H54 (cell line): ENCODE measurements at regions not wholly inside any gene's neighbourhood (a gene's known extent, or its start where the extent isn't known, plus 50 kb on each side); places are given as distances from the start of the nearest gene placed in this dataset.
"Not testable (repeated sequence)": the region's sequence is repeated elsewhere in the genome, so short reads cannot be mapped to it uniquely, and the experiment has no call there.

Experiments used
- DNase-seq: peaks from one replicate; pipeline ENCODE4 v3.0.0; 2011; ENCODE audit warnings: low spot score, mixed read lengths; ENCODE audit not compliant: insufficient read length
- FAIRE-seq: peaks from 3 replicates; lab custom pipeline; 2011; peaks lifted over from hg19 to GRCh38; lab: Jason Lieb, UNC
- POLR2A ChIP-seq: IDR thresholded peaks from 2 replicates; pipeline ENCODE4 v1.6.1; 2011; ENCODE audit warnings: low read depth, mild to moderate bottlenecking, low read length

DNA sequence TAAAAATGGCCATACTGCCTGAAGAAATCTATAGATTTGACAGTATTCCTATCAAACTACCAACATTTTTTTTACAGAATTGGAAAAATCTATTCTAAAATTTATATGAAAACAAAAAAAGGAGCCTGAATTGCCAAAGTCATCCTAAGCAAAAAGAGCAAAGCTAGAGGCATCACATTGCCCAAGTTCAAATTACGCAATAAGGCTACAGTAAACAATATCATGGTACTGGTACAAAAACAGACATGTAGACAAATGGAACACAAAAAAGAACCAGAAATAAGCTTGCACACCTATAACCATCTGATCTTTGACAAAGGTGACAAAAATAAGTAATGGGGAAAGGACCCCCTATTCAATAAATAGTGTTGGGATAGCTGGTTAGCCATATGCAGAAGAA is 50.2 kb upstream of the THSD7B start:
- no peak for FAIRE-seq

DNA sequence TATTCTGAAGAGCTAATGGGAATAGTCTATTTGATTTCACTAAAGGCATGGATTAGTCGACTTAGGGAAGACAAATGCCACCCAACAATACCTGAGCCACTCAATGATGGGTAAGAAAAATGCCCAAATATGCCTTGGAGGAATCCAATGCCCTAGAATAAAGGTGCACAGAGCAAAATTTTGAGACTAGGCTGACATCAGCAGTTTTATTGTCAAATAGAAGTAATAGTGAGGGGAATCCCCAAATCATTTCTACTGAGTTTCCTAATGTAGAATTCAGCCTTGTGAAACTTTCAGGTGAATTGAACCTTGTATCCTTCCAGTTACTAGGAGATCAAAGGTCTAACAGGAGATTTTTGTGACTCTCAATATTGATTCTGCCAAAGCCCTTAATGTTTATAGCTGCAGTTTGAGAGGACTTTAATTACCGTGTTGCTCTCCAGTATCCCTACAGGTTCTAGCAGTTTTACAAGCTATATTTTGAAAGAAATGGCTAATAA is 50.8 kb upstream of the THSD7B start:
- TF ChIP-seq POLR2A = no peak
- FAIRE-seq (no peak), DNase-seq (no peak)

More for the DNA sequence above, 50.2 kb upstream of the THSD7B start:
- DNase-seq = no peak
- no peak for TF ChIP-seq POLR2A

DNA sequence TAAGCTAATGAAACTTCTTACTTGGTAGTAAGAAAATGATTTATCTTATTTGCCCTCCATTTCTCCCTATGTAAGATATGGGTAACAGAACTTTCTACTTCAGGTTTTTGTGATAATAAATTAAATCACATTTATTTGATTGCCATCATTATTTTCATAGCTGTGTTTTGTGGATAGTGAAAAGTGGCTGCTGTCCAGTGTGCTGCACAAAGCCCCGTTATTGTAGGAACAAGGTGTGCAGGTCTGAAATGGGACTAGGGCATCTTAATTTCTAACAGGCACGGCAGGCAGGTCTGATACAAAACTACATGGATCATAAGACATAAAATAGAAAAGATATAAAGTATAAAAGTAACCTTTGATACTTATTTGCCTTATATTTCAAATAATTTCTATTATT is 51.6 kb upstream of the THSD7B start:
- no peak for FAIRE-seq
- TF ChIP-seq POLR2A = no peak
- no peak for DNase-seq

DNA sequence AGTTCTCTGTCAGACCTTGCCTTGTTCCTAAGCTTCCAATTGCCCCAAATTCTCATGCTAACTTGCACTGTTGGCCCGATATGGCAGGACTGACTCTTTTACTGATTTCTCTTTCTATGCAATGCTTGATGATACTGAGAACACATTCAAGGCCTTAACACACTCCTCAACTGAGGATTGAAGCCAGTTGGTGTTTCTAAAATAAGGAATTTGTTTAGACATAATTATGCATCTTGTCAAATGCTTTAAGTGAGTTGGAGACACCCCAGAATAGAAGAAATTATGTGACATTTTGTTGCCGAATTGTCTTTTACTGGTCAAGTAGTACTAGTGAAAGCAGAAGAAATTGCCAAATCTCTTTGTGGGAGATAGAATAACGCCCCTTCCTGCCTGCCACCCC is 60.0 kb upstream of the THSD7B start:
- FAIRE-seq (no peak), DNase-seq (no peak)

DNA sequence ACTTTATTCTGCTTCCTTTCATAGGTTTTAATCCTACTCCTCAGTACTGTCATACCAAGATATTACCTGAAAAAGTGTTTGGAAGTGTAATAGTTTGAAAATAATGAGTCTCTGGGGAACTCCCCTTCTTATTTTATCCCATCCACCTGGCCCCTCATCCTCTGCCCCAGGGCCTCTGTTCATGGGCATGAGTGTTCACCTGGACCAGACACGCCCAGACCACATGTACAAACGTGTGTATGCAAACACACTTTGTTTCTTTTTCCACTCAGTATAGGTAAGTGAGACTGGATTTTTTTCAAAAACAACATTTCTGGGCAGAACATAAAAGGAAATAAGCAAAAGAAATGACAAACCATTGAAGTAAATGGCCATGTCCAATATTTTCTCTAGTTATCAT is 62.1 kb upstream of the THSD7B start:
- no peak for FAIRE-seq
- DNase-seq = no peak
- no peak for TF ChIP-seq POLR2A

More for the DNA sequence above, 60.0 kb upstream of the THSD7B start:
- no peak for TF ChIP-seq POLR2A

DNA sequence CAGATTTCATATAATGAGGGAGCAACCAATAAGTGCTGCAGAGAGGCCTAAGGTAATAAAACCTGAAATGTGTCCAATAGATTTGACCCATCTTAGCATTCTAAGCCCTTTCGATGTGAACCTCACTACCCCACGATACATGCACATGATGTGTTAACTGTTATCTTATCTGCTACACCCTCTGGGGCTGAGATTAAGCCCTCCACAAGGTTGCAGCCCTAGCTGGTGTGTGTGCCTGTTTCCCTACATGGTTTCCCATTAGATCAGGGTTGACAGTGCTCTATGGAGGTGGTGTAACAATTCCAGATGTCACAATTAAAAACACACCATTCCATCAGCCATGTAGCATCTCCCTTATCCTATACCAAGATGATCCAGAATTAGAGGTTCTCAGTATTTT is 68.9 kb upstream of the THSD7B start:
- FAIRE-seq (no peak), DNase-seq (no peak)
- no peak for TF ChIP-seq POLR2A

DNA sequence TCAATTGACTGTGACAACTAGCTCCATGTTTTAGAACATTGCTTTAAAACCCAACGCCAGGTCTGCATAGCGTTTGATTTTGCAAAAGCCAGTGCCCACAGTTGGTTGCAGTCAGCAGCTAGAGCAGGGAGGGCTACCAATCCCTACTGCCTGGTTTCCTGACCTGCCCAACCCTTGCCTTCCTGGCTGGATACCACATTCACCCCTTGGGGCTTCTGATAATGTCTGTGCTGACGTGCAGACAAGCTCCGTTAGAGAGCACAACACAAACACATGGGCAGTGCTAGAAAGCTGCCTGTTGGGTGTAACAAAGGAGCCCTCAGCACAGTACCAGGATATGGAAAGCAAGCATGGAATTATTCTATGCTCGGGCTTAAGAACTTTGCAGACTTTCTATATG is 71.4 kb upstream of the THSD7B start:
- DNase-seq = no peak
- no peak for FAIRE-seq
- no peak for TF ChIP-seq POLR2A

DNA sequence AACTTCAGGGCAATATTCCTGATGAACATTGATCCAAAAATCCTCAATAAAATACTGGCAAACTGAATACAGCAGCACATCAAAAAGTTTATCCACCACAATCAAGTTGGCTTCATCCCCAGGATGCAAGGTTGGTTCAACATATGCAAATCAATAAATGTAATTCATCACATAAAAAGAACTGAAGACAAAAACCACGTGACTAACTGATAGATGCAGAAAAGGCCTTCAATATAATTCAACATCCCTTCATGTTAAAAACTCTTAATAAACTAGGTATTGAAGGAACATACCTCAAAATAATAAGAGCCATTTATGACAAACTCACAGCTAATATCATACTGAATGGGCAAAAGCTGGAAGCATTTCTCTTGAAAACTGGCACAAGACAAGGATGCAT is 85.3 kb upstream of the THSD7B start:
- not testable (repeated sequence) for FAIRE-seq, DNase-seq

DNA sequence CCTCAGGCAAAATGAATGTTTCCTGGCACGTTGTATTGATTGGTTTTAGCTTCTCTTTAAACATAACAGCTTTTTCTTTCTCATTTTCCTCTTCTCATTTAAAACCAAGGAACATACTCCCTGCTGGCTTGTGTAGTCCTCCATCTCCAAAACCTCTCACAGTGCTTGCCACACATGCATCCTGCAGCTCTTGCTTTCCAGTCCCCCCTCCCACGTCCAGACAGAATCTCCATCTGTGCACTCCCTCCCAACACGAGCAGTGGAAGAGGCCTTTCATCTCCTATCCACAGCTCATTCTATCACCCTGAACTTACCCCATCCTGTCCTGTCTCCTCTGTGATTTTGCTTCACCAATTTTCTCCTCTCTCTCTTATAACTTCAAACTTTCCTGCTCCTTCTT is 99.6 kb upstream of the THSD7B start:
- DNase-seq = no peak
- TF ChIP-seq POLR2A = no peak
- no peak for FAIRE-seq

DNA sequence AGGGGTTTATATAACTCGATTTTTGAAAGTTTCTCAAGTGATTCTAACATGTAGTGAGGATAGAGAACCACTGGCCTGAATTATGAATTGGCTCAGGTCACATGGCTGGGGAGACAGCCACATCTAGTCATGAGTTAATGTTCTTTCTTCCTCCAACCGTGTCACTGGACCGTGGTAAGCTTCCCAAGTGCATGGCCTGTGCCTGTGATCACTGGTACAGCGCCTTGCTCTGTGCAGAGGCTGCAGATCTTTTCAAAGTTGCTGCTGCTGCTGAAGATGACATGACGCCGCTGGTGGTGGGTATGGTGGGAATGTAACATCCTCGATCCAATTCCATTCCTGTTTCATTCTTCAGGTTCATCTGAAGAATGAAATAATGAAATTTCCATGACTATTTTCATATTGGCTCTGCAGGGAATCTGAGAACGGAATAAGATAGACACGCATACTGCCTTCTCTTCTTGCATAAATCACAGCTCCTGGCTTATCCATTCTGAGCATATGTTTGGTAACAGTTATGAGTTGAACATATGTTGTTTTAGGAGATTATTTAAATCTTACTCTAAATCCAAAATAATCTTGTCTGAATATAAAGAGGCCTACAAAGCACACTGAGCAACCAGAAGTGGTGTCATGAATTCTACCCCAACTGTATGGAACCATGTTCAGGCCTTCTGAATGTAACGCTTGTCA is 100.5 kb upstream of the THSD7B start:
- no peak for TF ChIP-seq POLR2A
- FAIRE-seq (no peak), DNase-seq (no peak)

DNA sequence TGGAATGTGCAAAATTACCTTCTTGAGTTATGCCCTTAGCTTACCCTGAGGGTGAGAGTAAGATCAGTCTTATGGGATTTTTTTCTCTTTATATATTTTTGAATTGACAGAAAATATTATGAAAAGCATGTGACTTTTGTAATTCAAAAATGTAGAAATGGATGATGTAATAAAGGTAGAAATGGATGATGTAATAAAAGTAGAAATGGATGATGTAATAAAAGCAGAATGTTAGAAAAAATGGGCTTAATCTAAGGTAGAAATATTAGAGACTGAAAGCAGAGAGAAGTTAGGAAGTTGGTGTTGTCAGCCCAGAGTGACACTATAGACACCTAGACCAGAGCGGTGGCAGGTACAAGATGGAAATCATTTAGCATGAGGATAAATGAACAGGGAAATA is 107.1 kb upstream of the THSD7B start:
- no peak for DNase-seq
- TF ChIP-seq POLR2A = no peak
- no peak for FAIRE-seq

DNA sequence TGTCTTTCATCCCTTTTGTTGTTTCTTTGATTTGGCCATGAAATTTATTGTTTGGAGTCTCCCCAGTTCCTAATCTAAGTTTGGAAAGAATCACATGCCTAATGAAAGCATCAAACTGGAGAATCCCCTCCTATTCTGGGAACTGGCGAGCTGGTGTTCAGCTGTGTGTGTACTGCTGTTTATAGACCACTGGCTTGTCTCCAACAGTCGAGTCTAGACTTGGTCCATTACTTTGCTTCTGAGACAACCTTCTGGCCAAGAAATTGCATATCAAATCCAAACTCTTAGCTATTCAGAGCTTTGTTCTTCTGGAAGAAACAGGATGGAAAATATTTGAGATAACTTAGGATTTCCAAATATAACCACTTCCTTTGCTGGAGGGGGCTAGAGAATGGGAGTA is 111.5 kb upstream of the THSD7B start:
- no peak for FAIRE-seq

DNA sequence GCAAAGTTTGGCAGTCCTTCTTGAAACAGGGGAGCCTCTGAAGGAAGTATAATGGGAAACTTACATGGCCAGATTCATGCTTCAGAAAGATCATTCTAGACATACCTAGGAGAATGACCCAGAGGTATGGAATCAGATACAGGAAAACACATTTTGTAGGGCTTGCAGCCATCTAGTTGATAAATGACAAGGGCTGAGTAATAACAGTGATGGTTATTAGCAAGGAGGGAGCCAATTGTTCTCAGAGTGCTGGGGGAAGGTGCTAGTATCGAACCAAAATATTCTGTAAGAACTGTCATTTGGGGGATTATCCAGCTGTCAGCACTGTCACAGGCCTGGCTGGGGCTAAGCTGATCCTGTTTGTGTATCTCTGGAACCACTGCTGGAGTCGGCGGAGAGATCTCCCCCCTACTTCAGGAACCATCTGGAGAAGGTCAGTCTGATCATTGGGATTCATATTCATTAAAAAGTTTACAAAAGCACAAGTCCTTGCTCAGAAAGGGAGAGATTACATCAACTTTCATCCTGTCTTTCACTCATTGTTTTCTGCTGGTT is 113.8 kb upstream of the THSD7B start:
- FAIRE-seq = no peak
- TF ChIP-seq POLR2A = no peak
- DNase-seq = no peak

More for the DNA sequence above, 111.5 kb upstream of the THSD7B start:
- no peak for DNase-seq
- no peak for TF ChIP-seq POLR2A

DNA sequence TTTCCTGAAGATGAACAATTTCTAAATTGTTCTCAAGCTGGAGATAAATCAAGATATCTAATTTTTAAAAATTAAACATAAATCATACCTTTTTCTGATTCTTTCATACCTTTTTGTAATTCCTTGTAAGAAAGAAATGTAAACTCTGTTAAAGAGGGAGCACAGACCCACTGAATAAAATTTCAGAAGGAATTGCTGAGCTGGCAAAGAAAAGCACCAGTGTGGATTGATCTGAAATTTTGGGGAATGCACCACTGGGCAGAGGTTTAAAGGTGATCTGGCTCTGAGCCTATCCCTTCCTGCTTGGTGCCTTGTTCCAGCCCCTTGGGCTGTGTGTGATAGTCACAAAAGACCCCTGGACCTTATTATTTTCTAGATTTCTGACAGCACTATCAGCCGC is 118.3 kb upstream of the THSD7B start:
- no peak for DNase-seq
- no peak for FAIRE-seq
- no peak for TF ChIP-seq POLR2A

DNA sequence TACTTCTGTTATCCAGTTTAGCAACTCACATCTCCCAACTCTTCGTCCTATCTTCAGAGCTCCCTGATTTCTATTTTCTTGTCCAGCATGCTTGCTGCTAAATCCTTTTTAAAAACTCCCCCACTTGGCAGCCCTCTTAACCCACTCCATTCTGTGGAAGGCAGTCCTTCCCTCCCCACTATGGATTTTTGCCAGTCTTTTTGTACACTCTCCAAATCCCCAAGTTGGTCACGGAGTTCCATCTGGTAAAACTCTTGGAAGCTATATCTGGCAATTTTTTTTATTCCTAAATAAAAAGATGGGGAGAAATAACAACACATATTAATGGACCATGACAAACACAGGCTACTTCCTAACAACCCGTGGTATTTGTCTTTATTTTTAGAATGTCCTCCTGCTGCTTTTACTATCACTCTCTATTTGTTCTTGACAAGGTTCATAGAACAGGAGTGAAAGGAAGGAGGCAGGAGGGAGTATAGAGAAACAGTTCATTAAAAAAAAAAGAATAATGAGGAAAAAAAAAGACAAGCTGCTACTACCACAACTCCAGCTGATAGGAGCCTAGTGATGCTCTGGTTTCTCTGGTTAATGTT is 120.0 kb upstream of the THSD7B start:
- TF ChIP-seq POLR2A = no peak
- DNase-seq (no peak), FAIRE-seq (no peak)
